ENCODE measurements at regions not wholly inside any gene's neighbourhood (a gene's known extent, or its start where the extent isn't known, plus 50 kb on each side); places are given as distances from the start of the nearest gene placed in this dataset.

DNA sequence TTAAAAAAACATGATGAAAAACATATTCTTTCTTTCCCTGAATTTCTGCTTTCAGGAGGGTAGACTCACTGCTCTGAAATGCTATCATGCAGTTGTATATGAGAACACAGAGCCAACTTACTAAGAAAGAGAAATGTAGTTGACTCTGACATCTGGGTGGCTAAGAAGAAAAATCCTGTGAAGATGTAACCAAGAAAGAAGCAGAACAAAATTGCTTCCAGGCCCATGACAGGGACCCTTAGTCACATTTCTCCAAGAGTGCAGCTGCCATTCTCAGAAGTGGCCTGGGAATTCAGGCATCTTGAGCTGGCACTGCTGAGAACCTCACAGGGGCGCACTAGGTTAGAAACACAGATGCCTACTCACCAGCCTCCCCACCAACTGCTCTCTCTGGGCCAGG lies 73.6 kb downstream of the RPL27A start:
- Mint-ChIP-seq H3K4me3 (no peak overlapping the region), H3K27me3 (ENCODE audit: low read depth in 3 of 3) (peaks cover 0 to 2% (median 2%) of the 10 kb centered on the region in 3 donors), H3K9me3 (peaks cover 0 to 4% (median 3%) of the 10 kb centered on the region in 7 donors), H3K27ac (no peak overlapping the region), H3K36me3 (no peaks in the 10 kb centered on the region), H3K4me1 (peaks cover 3% of the 10 kb centered on the region)
- Histone ChIP-seq H3K9ac (ENCODE audit: insufficient read depth, low read length, poor library complexity, severe bottlenecking) (no peak overlapping the region), H3K36me3 (replicated peaks in 1 of 2; ENCODE audit: control insufficient read depth in 1 of 2, insufficient read depth in 2 of 2, low read length in 2 of 2) (no peaks in the 10 kb centered on the region), H3K9me3 (replicated peaks in 1 of 2; ENCODE audit: control insufficient read depth in 1 of 2, insufficient read depth in 1 of 2, low read length in 2 of 2) (no peaks in the 10 kb centered on the region), H3K4me1 (ENCODE audit: control insufficient read depth in 1 of 2, insufficient read depth in 2 of 2, low read length in 2 of 2) (peaks cover 7 to 9% of the 10 kb centered on the region in 2 donors), H4K20me1 (ENCODE audit: insufficient read depth, low read length) (no peaks in the 10 kb centered on the region), H3K27me3 (ENCODE audit: control insufficient read depth in 2 of 2, insufficient read depth in 2 of 2, low read length in 2 of 2) (no peaks in the 10 kb centered on the region), H3K4me3 (replicated peaks in 1 of 3; ENCODE audit: low read depth in 2 of 3, low read length in 3 of 3) (no peak overlapping the region), H3K79me2 (ENCODE audit: insufficient read depth, low read length) (no peaks in the 10 kb centered on the region), H3K4me2 (replicated peaks; ENCODE audit: extremely low read depth, low read length, poor library complexity, severe bottlenecking) (no peak overlapping the region), H3K27ac (ENCODE audit: low read depth in 1 of 2, low read length in 2 of 2) (no peak overlapping the region), H2AFZ (ENCODE audit: insufficient read depth, low read depth, low read length, poor library complexity, severe bottlenecking) (no peak overlapping the region)
- no peak for DNase-seq
- intact Hi-C loops (cut with micrococcal nuclease), result no loop called here
- WGBS (ENCODE audit: insufficient coverage), result no CpG with 5 or more reads among the region's 1 CpG
- TF ChIP-seq CTCF (IDR thresholded peaks at IDR 0.05), result no peak

GRCh38 chr11:8757047-8757446 lies 74.5 kb downstream of the RPL27A start:
- peaks cover 8 to 9% of the 10 kb centered on the region in 2 donors for H3K4me1 ChIP-seq (ENCODE audit: control insufficient read depth in 1 of 2, insufficient read depth in 2 of 2, low read length in 2 of 2)
- H2AFZ ChIP-seq (ENCODE audit: insufficient read depth, low read depth, low read length, poor library complexity, severe bottlenecking), result no peak overlapping the region
- H3K27me3 Mint-ChIP-seq (ENCODE audit: low read depth in 3 of 3), result peaks cover 0 to 2% (median 2%) of the 10 kb centered on the region in 3 donors
- peaks cover 3% of the 10 kb centered on the region for H3K4me1 Mint-ChIP-seq
- H3K9ac ChIP-seq (ENCODE audit: insufficient read depth, low read length, poor library complexity, severe bottlenecking), result no peak overlapping the region
- no peak for TF ChIP-seq CTCF (IDR thresholded peaks at IDR 0.05)
- H3K9me3 ChIP-seq (replicated peaks in 1 of 2; ENCODE audit: control insufficient read depth in 1 of 2, insufficient read depth in 1 of 2, low read length in 2 of 2), result no peaks in the 10 kb centered on the region
- no peak overlapping the region for H3K4me2 ChIP-seq (replicated peaks; ENCODE audit: extremely low read depth, low read length, poor library complexity, severe bottlenecking)
- intact Hi-C loops (cut with micrococcal nuclease), result no loop called here
- no peaks in the 10 kb centered on the region for H3K27me3 ChIP-seq (ENCODE audit: control insufficient read depth in 2 of 2, insufficient read depth in 2 of 2, low read length in 2 of 2)
- no peaks in the 10 kb centered on the region for H3K36me3 Mint-ChIP-seq
- H3K4me3 ChIP-seq (replicated peaks in 1 of 3; ENCODE audit: low read depth in 2 of 3, low read length in 3 of 3), result no peak overlapping the region
- no peak for DNase-seq
- WGBS (ENCODE audit: insufficient coverage), result 100% methylated on average over 2 of the region's 2 CpGs
- no peaks in the 10 kb centered on the region for H4K20me1 ChIP-seq (ENCODE audit: insufficient read depth, low read length)
- H3K4me3 Mint-ChIP-seq, result no peak overlapping the region
- H3K27ac Mint-ChIP-seq, result no peak overlapping the region
- no peaks in the 10 kb centered on the region for H3K36me3 ChIP-seq (replicated peaks in 1 of 2; ENCODE audit: control insufficient read depth in 1 of 2, insufficient read depth in 2 of 2, low read length in 2 of 2)
- H3K9me3 Mint-ChIP-seq, result no peaks in the 10 kb centered on the region
- no peak overlapping the region for H3K27ac ChIP-seq (ENCODE audit: low read depth in 1 of 2, low read length in 2 of 2)
- no peaks in the 10 kb centered on the region for H3K79me2 ChIP-seq (ENCODE audit: insufficient read depth, low read length)

Measured in CD14-positive monocyte (primary cell).